MM.1S (cell line): ENCODE measurements at regions not wholly inside any gene's neighbourhood (a gene's known extent, or its start where the extent isn't known, plus 50 kb on each side); places are given as distances from the start of the nearest gene placed in this dataset.

Experiments
- CTCF ChIP-seq: fragments of 300-600 bp; sonication (generic); IDR thresholded peaks from 2 replicates; pipeline ENCODE4 v1.5.1; 2016; ENCODE audit warnings: antibody characterized with exemption, low read length, mixed read lengths
- EZH2 ChIP-seq: fragments of 300-600 bp; sonication (generic); optimal IDR thresholded peaks from 2 replicates; pipeline ENCODE3; 2017; ENCODE audit warnings: low read depth, mild to moderate bottlenecking, antibody characterized with exemption, low read length, mixed read lengths
- EZH2phosphoT487 ChIP-seq: fragments of 300-600 bp; sonication (generic); IDR thresholded peaks from 2 replicates; pipeline ENCODE4 v1.6.1; 2018; ENCODE audit warnings: antibody characterized with exemption, low read length

- TF ChIP-seq CTCF (no peak), EZH2 (no peak), EZH2phosphoT487 (no peak)
Measured at GRCh38 chrX:142446349-142446748, 241.3 kb upstream of the MAGEC2 start.
